Naive thymus-derived CD4-positive, alpha-beta T cell (primary cell): ENCODE measurements at regions not wholly inside any gene's neighbourhood (a gene's known extent, or its start where the extent isn't known, plus 50 kb on each side); places are given as distances from the start of the nearest gene placed in this dataset.

Experiments
- ATAC-seq: fragments of 150-1000 bp; cut with Tn5 transposase; 2 replicates; pipeline ENCODE4 v1.10.0; 2021; ENCODE audit warnings: mild to moderate bottlenecking, moderate library complexity
- CTCF ChIA-PET: fragments of 350-600 bp; sonication (Branson Sonifier 250); formaldehyde crosslinking; loops from one replicate; lab custom pipeline; 2021; ENCODE audit warnings: antibody characterized with exemption; lab: Charles Lee
- POLR2A ChIA-PET: fragments of 350-600 bp; sonication (Branson Sonifier 250); formaldehyde crosslinking; loops from one replicate; lab custom pipeline; 2021; ENCODE audit warnings: antibody characterized with exemption, inconsistent platforms; lab: Charles Lee
- DNase-seq, 9 donors: peaks; one replicate each; pipeline versions ENCODE4 v3.0.0 to v3.0.0-alpha.2; 2020 to 2022; ENCODE audit warnings: mixed read lengths in 1 of 9
- H3K27ac ChIP-seq: one replicate; pipeline ENCODE4 v1.7.0; 2013; ENCODE audit warnings: mild to moderate bottlenecking, low read depth, low read length, moderate library complexity
- H3K27me3 ChIP-seq, 2 donors: one replicate each; pipeline ENCODE4 v1.7.0; 2013; ENCODE audit warnings: low read length in 2 of 2, mild to moderate bottlenecking in 2 of 2, moderate library complexity in 2 of 2; ENCODE audit not compliant: control insufficient read depth in 2 of 2, insufficient read depth in 2 of 2
- H3K36me3 ChIP-seq, 3 experiments: 1 replicate in 2 of 3; 2 replicates in 1 of 3; pipeline ENCODE4 v1.7.0; 2013; ENCODE audit warnings: low read length in 3 of 3, mild to moderate bottlenecking in 3 of 3, moderate library complexity in 1 of 3; ENCODE audit not compliant: insufficient read depth in 3 of 3, control insufficient read depth in 2 of 3
- H3K4me1 ChIP-seq, 2 donors: one replicate each; pipeline ENCODE4 v1.7.0; 2013; ENCODE audit warnings: low read length in 2 of 2, mild to moderate bottlenecking in 2 of 2, moderate library complexity in 1 of 2; ENCODE audit not compliant: control insufficient read depth in 2 of 2, insufficient read depth in 2 of 2
- H3K4me3 ChIP-seq: 2 replicates; pipeline ENCODE4 v1.7.0; 2013; ENCODE audit warnings: mild to moderate bottlenecking, low read length
- H3K9me3 ChIP-seq, 3 experiments: 1 replicate in 2 of 3; 2 replicates in 1 of 3; pipeline ENCODE4 v1.7.0; 2013; ENCODE audit warnings: low read length in 3 of 3; ENCODE audit not compliant: control insufficient read depth in 2 of 3
- H3K27ac Mint-ChIP-seq, 9 donors: one replicate each; pipeline ENCODE4 v1.8.0; 2020 to 2022; ENCODE audit warnings: mixed read lengths in 9 of 9, mild to moderate bottlenecking in 8 of 9, moderate library complexity in 5 of 9, inconsistent platforms in 2 of 9
- H3K27me3 Mint-ChIP-seq, 5 donors: one replicate each; pipeline ENCODE4 v1.8.0; 2021 to 2022; ENCODE audit warnings: mixed read lengths in 5 of 5, mild to moderate bottlenecking in 1 of 5
- H3K36me3 Mint-ChIP-seq, 5 donors: one replicate each; pipeline ENCODE4 v1.8.0; 2020 to 2022; ENCODE audit warnings: mixed read lengths in 5 of 5, mild to moderate bottlenecking in 3 of 5, inconsistent platforms in 1 of 5
- H3K4me1 Mint-ChIP-seq, 7 donors: one replicate each; pipeline ENCODE4 v1.8.0; 2020 to 2022; ENCODE audit warnings: mixed read lengths in 7 of 7, mild to moderate bottlenecking in 3 of 7, inconsistent platforms in 1 of 7
- H3K4me3 Mint-ChIP-seq, 10 donors: one replicate each; pipeline ENCODE4 v1.8.0; 2020 to 2022; ENCODE audit warnings: mild to moderate bottlenecking in 10 of 10, mixed read lengths in 10 of 10, moderate library complexity in 6 of 10, inconsistent platforms in 2 of 10
- H3K9me3 Mint-ChIP-seq, 11 donors: one replicate each; pipeline ENCODE4 v1.8.0; 2020 to 2022; ENCODE audit warnings: mixed read lengths in 11 of 11, mild to moderate bottlenecking in 4 of 11, inconsistent platforms in 1 of 11, moderate library complexity in 1 of 11
- intact Hi-C, 2 donors: fragments of 100-400 bp; cut with micrococcal nuclease; formaldehyde crosslinking; loops; one replicate each; pipeline ENCODE4 v1.15.1; 2023

DNA sequence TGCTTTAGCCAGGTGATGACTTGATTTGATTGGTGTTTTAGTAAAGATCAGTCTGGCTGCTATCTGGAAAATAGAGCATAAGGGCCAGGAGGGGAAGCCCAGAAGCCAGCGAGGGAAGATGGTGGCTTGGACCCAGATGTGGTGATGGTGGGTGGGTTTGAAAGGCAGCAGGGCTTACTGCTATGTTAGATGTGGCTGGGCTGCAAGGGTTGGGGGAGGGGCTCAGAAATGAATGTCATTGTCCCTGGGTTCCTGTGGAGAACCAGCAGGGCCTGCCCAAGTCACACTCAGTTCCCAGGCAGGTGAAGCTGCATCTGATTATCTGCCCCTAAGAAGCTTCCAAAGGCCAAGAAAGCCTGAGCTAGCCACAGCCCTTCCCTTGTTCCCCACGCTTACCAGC lies 71.7 kb upstream of the BRD7 start:
- intact Hi-C loops: no loop called here
- H3K27me3 ChIP-seq: no peaks in the 10 kb centered on the region
- H3K27ac Mint-ChIP-seq: no peak overlapping the region
- H3K27ac ChIP-seq: no peak overlapping the region
- H3K9me3 ChIP-seq: peaks cover 0 to 27% (median 0%) of the 10 kb centered on the region in 3 experiments
- H3K36me3 ChIP-seq: no peaks in the 10 kb centered on the region
- H3K9me3 Mint-ChIP-seq: peaks cover 11 to 39% (median 29%) of the 10 kb centered on the region in 11 donors
- peaks cover 0 to 5% (median 0%) of the 10 kb centered on the region in 5 donors for H3K27me3 Mint-ChIP-seq
- no peak overlapping the region for H3K4me3 Mint-ChIP-seq
- no peak for ATAC-seq
- CTCF ChIA-PET: no interaction called here
- no peaks in the 10 kb centered on the region for H3K4me1 ChIP-seq
- DNase-seq: no peak
- no peaks in the 10 kb centered on the region for H3K4me1 Mint-ChIP-seq
- H3K4me3 ChIP-seq: no peak overlapping the region
- H3K36me3 Mint-ChIP-seq: peaks cover 2 to 21% (median 13%) of the 10 kb centered on the region in 5 donors
- POLR2A ChIA-PET: no interaction called here

- H3K9me3 ChIP-seq: peaks cover 0 to 27% (median 0%) of the 10 kb centered on the region in 3 experiments
- Mint-ChIP-seq H3K4me1 (no peaks in the 10 kb centered on the region), H3K9me3 (peaks cover 11 to 39% (median 22%) of the 10 kb centered on the region in 11 donors), H3K27me3 (peaks cover 0 to 19% (median 0%) of the 10 kb centered on the region in 5 donors), H3K36me3 (peaks cover 2 to 21% (median 10%) of the 10 kb centered on the region in 5 donors), H3K4me3 (no peak overlapping the region), H3K27ac (no peak overlapping the region)
- intact Hi-C loops: no loop called here
- H3K27ac ChIP-seq: no peak overlapping the region
- no peak overlapping the region for H3K4me3 ChIP-seq
- ChIA-PET CTCF (no interaction called here), POLR2A (no interaction called here)
- ATAC-seq (no peak), DNase-seq (no peak)
- H3K36me3 ChIP-seq: no peaks in the 10 kb centered on the region
- no peaks in the 10 kb centered on the region for H3K27me3 ChIP-seq
- no peaks in the 10 kb centered on the region for H3K4me1 ChIP-seq
Observed at GRCh38 chr16:50437769-50438437, 69.1 kb upstream of the BRD7 start.

DNA sequence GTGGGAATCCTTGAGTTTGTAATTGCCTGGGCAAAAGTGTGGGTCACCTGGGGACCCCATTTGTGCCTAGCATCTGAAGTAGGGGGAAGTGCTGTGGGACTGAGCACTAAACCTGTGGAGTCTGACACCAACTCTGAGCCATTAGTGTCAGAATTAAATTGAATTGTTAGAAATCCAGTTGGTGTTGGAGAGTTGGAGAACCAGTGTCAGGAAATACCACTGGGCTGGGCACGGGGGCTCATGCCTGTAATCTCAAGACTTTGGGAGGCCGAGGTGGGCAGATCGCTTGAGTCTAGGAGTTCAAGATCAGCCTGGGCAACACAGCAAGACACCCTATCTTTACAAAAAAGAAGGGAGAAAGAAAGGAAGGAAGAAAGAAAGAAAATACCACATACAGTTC lies 67.5 kb upstream of the BRD7 start:
- Mint-ChIP-seq H3K9me3 (peaks cover 11 to 27% (median 23%) of the 10 kb centered on the region in 11 donors), H3K4me3 (no peak overlapping the region), H3K4me1 (peaks cover 0 to 1% (median 0%) of the 10 kb centered on the region in 7 donors), H3K27me3 (peaks cover 0 to 20% (median 0%) of the 10 kb centered on the region in 5 donors), H3K36me3 (peaks cover 2 to 16% (median 13%) of the 10 kb centered on the region in 5 donors), H3K27ac (peak overlapping the region in 1 of 9 donors; percentile 52)
- Histone ChIP-seq H3K9me3 (peaks cover 0 to 14% (median 0%) of the 10 kb centered on the region in 3 experiments), H3K27ac (no peak overlapping the region), H3K4me3 (no peak overlapping the region), H3K4me1 (no peaks in the 10 kb centered on the region), H3K27me3 (no peaks in the 10 kb centered on the region), H3K36me3 (no peaks in the 10 kb centered on the region)
- ATAC-seq: no peak
- intact Hi-C loops: no loop called here
- no peak for DNase-seq
- POLR2A ChIA-PET: no interaction called here
- CTCF ChIA-PET: no interaction called here

DNA sequence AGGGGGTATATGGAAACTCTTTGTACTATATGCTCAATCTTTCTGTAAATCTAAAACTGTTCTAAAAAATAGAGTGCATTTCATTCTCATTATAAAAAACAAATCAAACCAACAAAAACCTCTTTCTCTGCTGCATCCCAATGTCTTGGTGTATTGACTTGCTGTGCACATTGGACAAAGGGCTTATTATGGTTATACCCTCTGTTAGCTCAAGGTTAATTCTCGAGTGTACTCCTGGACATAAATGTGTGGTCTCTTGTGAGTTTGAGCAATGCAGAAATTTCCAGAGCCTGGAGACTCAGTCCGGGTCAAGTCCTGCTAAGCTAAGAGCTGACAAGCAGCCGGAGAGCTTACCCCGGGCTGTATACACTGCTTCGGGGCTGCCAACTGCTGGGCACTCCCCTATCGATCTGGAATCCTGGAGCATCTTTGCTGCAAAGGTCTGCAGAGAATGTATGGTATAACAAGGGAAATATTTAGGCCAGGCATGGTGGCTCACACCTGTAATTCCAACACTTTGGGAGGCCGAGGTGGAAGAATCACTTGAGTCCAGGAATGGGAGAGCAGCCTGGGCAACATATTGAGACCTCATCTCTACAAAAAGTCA lies 66.2 kb upstream of the BRD7 start:
- Mint-ChIP-seq H3K27ac (no peak overlapping the region), H3K4me3 (no peak overlapping the region), H3K36me3 (peaks cover 2 to 13% (median 10%) of the 10 kb centered on the region in 5 donors), H3K4me1 (peaks cover 0 to 1% (median 0%) of the 10 kb centered on the region in 7 donors), H3K9me3 (peaks cover 10 to 18% (median 15%) of the 10 kb centered on the region in 11 donors), H3K27me3 (peaks cover 0 to 20% (median 0%) of the 10 kb centered on the region in 5 donors)
- H3K4me1 ChIP-seq: no peaks in the 10 kb centered on the region
- no peak for ATAC-seq
- intact Hi-C loops: no loop called here
- H3K27ac ChIP-seq: no peak overlapping the region
- ChIA-PET POLR2A (no interaction called here), CTCF (no interaction called here)
- peaks cover 0 to 4% (median 0%) of the 10 kb centered on the region in 3 experiments for H3K9me3 ChIP-seq
- DNase-seq: no peak
- no peaks in the 10 kb centered on the region for H3K27me3 ChIP-seq
- H3K4me3 ChIP-seq: no peak overlapping the region
- H3K36me3 ChIP-seq: no peaks in the 10 kb centered on the region

DNA sequence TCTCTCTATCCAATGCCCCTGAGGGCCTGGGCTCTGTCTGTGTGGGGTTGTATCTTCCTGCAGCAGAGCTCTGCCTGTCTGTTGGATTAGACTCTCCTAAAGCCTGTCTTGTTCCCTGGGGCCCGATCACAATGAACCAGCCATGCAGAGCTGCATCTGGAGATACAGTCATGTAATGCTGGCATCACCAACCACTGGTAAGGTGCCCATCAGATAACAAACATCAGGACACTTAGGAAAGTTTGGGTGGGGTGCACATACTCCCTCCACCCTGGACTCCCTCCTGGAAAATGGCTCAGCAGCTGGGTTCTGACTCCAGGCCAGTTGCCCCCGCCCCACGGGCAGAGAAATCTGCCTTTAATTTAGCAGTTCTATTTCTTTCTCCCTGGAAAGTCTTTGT lies 61.3 kb upstream of the BRD7 start:
- Histone ChIP-seq H3K4me1 (no peaks in the 10 kb centered on the region), H3K36me3 (no peaks in the 10 kb centered on the region), H3K4me3 (no peak overlapping the region), H3K27me3 (no peaks in the 10 kb centered on the region), H3K27ac (no peak overlapping the region), H3K9me3 (no peaks in the 10 kb centered on the region)
- Mint-ChIP-seq H3K4me3 (no peak overlapping the region), H3K27me3 (peaks cover 0 to 20% (median 0%) of the 10 kb centered on the region in 5 donors), H3K36me3 (peaks cover 0 to 4% (median 0%) of the 10 kb centered on the region in 5 donors), H3K27ac (no peak overlapping the region), H3K9me3 (peaks cover 0 to 3% (median 0%) of the 10 kb centered on the region in 11 donors), H3K4me1 (peaks cover 0 to 1% (median 0%) of the 10 kb centered on the region in 7 donors)
- intact Hi-C loops: no loop called here
- CTCF ChIA-PET: no interaction called here
- DNase-seq (no peak), ATAC-seq (no peak)
- POLR2A ChIA-PET: no interaction called here

DNA sequence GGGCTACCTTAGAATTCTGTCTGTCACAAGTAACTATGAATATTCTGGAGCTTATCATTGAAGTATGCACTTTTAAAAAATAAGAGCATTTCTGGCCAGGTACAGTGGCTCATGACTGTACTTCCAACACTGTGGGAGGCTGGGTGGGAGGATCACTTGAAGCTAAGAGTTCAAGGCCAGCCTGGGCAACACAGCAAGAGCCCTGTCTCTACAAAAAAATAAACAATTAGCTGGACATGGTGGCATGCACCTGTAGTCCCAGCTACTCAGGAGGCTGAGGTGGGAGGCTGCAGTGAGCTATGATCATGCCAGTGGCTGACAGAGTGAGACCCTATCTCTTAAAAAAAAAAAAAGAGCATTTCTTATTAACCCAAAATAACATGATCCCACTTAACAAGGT lies 60.0 kb upstream of the BRD7 start:
- CTCF ChIA-PET: interaction anchor here (1.1 kb wide), 1 partner anchor 378 kb away, joined by 3 read pairs; no protein-coding TSS in a partner anchor

More for the DNA sequence above, 60.0 kb upstream of the BRD7 start:
- POLR2A ChIA-PET: no interaction called here
- Mint-ChIP-seq H3K27ac (no peak overlapping the region), H3K9me3 (peaks cover 0 to 7% (median 0%) of the 10 kb centered on the region in 11 donors), H3K36me3 (peaks cover 0 to 8% (median 0%) of the 10 kb centered on the region in 5 donors), H3K4me1 (peaks cover 0 to 7% (median 0%) of the 10 kb centered on the region in 7 donors), H3K4me3 (no peak overlapping the region), H3K27me3 (peaks cover 0 to 18% (median 6%) of the 10 kb centered on the region in 5 donors)
- ATAC-seq (no peak), DNase-seq (no peak)
- no peak overlapping the region for H3K4me3 ChIP-seq
- H3K27me3 ChIP-seq: no peaks in the 10 kb centered on the region
- intact Hi-C loops: no loop called here
- no peaks in the 10 kb centered on the region for H3K4me1 ChIP-seq
- no peak overlapping the region for H3K27ac ChIP-seq
- no peaks in the 10 kb centered on the region for H3K36me3 ChIP-seq
- H3K9me3 ChIP-seq: no peaks in the 10 kb centered on the region
